ENCODE measurements at regions not wholly inside any gene's neighbourhood (a gene's known extent, or its start where the extent isn't known, plus 50 kb on each side); places are given as distances from the start of the nearest gene placed in this dataset.

DNA sequence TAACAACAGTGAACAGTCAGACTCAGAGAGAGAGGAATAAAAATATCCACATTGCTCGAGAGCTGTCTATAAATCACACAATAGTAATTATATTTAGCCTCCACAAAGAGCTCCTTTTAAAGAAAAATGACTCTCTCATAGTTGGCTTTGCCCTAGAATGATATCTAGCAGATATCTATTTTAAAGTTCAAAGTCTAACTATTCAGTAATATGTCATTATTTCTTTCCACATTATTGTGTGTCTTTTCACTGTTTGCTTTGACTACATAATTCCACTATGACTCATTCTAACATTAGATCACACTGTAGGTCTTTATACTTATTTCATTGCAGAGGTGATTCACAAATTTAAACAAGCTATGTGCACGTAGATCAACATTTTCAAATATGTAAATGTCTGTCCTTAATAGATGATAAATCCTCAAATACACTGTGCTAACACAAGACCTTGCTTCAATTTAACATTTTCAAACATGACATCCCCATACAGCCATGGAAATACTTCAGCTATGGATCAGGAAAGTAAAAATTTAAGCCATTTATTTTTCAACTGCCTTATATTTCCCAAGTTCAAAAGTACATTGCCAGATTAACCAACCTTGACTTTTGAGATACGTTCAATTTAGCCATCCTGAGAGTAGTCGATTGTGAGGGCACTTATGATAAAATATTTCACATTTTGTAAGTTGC is 99.9 kb upstream of the AKR1E2 start:
- TF ChIP-seq, protein P1, sequence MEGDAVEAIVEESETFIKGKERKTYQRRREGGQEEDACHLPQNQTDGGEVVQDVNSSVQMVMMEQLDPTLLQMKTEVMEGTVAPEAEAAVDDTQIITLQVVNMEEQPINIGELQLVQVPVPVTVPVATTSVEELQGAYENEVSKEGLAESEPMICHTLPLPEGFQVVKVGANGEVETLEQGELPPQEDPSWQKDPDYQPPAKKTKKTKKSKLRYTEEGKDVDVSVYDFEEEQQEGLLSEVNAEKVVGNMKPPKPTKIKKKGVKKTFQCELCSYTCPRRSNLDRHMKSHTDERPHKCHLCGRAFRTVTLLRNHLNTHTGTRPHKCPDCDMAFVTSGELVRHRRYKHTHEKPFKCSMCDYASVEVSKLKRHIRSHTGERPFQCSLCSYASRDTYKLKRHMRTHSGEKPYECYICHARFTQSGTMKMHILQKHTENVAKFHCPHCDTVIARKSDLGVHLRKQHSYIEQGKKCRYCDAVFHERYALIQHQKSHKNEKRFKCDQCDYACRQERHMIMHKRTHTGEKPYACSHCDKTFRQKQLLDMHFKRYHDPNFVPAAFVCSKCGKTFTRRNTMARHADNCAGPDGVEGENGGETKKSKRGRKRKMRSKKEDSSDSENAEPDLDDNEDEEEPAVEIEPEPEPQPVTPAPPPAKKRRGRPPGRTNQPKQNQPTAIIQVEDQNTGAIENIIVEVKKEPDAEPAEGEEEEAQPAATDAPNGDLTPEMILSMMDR (IDR thresholded peaks at IDR 0.05; ENCODE audit: insufficient read depth, low read length): no peak
- TF ChIP-seq POLR2AphosphoS5 (IDR thresholded peaks at IDR 0.05; ENCODE audit: low read depth) (no peak), GABPA (IDR thresholded peaks at IDR 0.05; ENCODE audit: low read depth) (no peak)
